Hepatocyte (in vitro differentiated cells): ENCODE measurements at regions not wholly inside any gene's neighbourhood (a gene's known extent, or its start where the extent isn't known, plus 50 kb on each side); places are given as distances from the start of the nearest gene placed in this dataset.

Experiments
- CTCF ChIP-seq: fragments of 200-600 bp; sonication (generic); IDR thresholded peaks from 2 replicates; pipeline ENCODE4 v1.5.1; 2016; ENCODE audit warnings: antibody characterized with exemption, mild to moderate bottlenecking; ENCODE audit not compliant: poor library complexity
- EZH2 ChIP-seq: fragments of 200-600 bp; sonication (generic); IDR thresholded peaks from 2 replicates; pipeline ENCODE4 v1.6.1; 2016; ENCODE audit warnings: antibody characterized with exemption, mild to moderate bottlenecking, borderline replicate concordance
- EZH2phosphoT487 ChIP-seq: fragments of 200-600 bp; sonication (generic); IDR thresholded peaks from one replicate; pipeline ENCODE4 v1.6.1; 2018; ENCODE audit warnings: antibody characterized with exemption, mild to moderate bottlenecking, low read depth, moderate library complexity; ENCODE audit not compliant: unreplicated experiment, severe bottlenecking

- no peak for TF ChIP-seq EZH2
- TF ChIP-seq CTCF: no peak
- no peak for TF ChIP-seq EZH2phosphoT487
These were observed 186.5 kb downstream of the LURAP1L start for GRCh38 chr9:12961276-12961809.
